ENCODE measurements at regions not wholly inside any gene's neighbourhood (a gene's known extent, or its start where the extent isn't known, plus 50 kb on each side); places are given as distances from the start of the nearest gene placed in this dataset.

DNA sequence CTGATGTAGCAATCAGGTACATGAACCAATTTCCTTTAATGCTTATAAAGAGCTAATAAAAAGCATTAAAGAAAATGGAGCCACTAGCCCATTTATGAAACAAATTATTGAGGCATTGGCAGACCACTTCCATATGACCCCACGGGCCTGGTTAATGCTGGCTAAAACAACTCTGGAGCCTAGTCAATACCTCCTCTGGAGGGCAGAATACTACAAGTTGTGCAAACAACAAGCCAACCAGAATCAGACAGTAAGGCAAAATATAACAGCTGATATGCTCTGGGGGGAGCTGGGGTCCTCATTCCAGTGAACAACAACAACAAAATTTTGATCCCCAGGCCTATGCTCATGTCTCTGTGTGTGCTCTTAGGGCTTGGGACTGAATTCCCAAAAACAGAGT is 212.3 kb downstream of the RPS4Y2 start:
- Histone ChIP-seq H3K4me1 (ENCODE audit: control extremely low read depth in 1 of 4, control insufficient read depth in 4 of 4, insufficient read depth in 4 of 4, low read length in 3 of 4) (no peaks in the 10 kb centered on the region), H3K36me3 (ENCODE audit: control insufficient read depth in 4 of 4, insufficient read depth in 4 of 4, low read length in 3 of 4) (no peaks in the 10 kb centered on the region), H3K9me3 (ENCODE audit: control extremely low read depth in 1 of 5, control insufficient read depth in 4 of 5, insufficient read depth in 2 of 5, low read depth in 1 of 5, low read length in 4 of 5) (peaks cover 0 to 3% (median 0%) of the 10 kb centered on the region in 5 experiments), H3K4me3 (ENCODE audit: control insufficient read depth in 1 of 7, extremely low read depth in 1 of 7, insufficient read depth in 4 of 7, low read depth in 2 of 7, low read length in 6 of 7) (no peak overlapping the region), H3K27ac (ENCODE audit: insufficient read depth in 1 of 2, low read depth in 1 of 2, low read length in 2 of 2, poor library complexity in 1 of 2, severe bottlenecking in 2 of 2) (no peak overlapping the region), H3K27me3 (replicated peaks in 2 of 5; ENCODE audit: control insufficient read depth in 4 of 5, insufficient read depth in 5 of 5, low read length in 4 of 5) (no peaks in the 10 kb centered on the region)
- WGBS (ENCODE audit: insufficient coverage), result no CpG with 5 or more reads among the region's 1 CpG
- ChIA-PET CTCF (interaction anchor here (0.9 to 1.4 kb wide), 2 partner anchors 9 to 294 kb away, joined by 3 to 5 read pairs; no protein-coding TSS in a partner anchor), POLR2A (no interaction called here)
- DNase-seq, result no peak

- Histone ChIP-seq H3K36me3 (ENCODE audit: control insufficient read depth in 4 of 4, insufficient read depth in 4 of 4, low read length in 3 of 4) (no peaks in the 10 kb centered on the region), H3K4me1 (ENCODE audit: control extremely low read depth in 1 of 4, control insufficient read depth in 4 of 4, insufficient read depth in 4 of 4, low read length in 3 of 4) (no peaks in the 10 kb centered on the region), H3K27ac (ENCODE audit: insufficient read depth in 1 of 2, low read depth in 1 of 2, low read length in 2 of 2, poor library complexity in 1 of 2, severe bottlenecking in 2 of 2) (no peak overlapping the region), H3K4me3 (ENCODE audit: control insufficient read depth in 1 of 7, extremely low read depth in 1 of 7, insufficient read depth in 4 of 7, low read depth in 2 of 7, low read length in 6 of 7) (no peak overlapping the region), H3K27me3 (replicated peaks in 2 of 5; ENCODE audit: control insufficient read depth in 4 of 5, insufficient read depth in 5 of 5, low read length in 4 of 5) (no peaks in the 10 kb centered on the region), H3K9me3 (ENCODE audit: control extremely low read depth in 1 of 5, control insufficient read depth in 4 of 5, insufficient read depth in 2 of 5, low read depth in 1 of 5, low read length in 4 of 5) (peaks cover 0 to 3% (median 0%) of the 10 kb centered on the region in 5 experiments)
- ChIA-PET POLR2A (no interaction called here), CTCF (interaction anchor here (0.6 kb wide), 1 partner anchor 160 kb away, joined by 3 read pairs; no protein-coding TSS in a partner anchor)
- DNase-seq, result no peak
Measured at GRCh38 chrY:20971371-20971770, 215.5 kb downstream of the RPS4Y2 start.

DNA sequence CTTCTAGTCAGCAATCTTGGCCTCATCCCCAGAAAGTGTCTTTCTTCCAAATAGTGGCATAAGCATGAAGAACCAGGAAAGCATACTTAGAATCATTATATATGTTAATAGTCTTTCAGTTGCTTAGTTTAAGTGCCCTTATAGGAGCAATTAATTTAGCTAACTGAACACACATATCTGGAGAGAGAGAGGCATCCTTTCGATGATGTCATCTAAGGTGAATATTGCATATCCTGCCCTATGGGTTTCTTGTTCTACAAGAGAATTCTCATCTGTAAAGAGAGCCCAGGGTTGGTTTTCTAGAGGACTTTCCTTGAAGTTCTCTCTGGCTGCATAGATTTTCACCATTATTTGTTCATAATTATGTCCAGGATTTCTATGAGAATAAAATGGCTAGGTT is 230.1 kb downstream of the RPS4Y2 start:
- POLR2A ChIA-PET, result no interaction called here

GRCh38 chrY:20990123-20990522 is 234.2 kb downstream of the RPS4Y2 start:
- Histone ChIP-seq H3K9me3 (ENCODE audit: control extremely low read depth in 1 of 5, control insufficient read depth in 4 of 5, insufficient read depth in 2 of 5, low read depth in 1 of 5, low read length in 4 of 5) (no peaks in the 10 kb centered on the region), H3K27ac (ENCODE audit: insufficient read depth in 1 of 2, low read depth in 1 of 2, low read length in 2 of 2, poor library complexity in 1 of 2, severe bottlenecking in 2 of 2) (no peak overlapping the region), H3K36me3 (ENCODE audit: control insufficient read depth in 4 of 4, insufficient read depth in 4 of 4, low read length in 3 of 4) (no peaks in the 10 kb centered on the region), H3K4me3 (ENCODE audit: control insufficient read depth in 1 of 7, extremely low read depth in 1 of 7, insufficient read depth in 4 of 7, low read depth in 2 of 7, low read length in 6 of 7) (no peak overlapping the region), H3K27me3 (replicated peaks in 2 of 5; ENCODE audit: control insufficient read depth in 4 of 5, insufficient read depth in 5 of 5, low read length in 4 of 5) (no peaks in the 10 kb centered on the region), H3K4me1 (ENCODE audit: control extremely low read depth in 1 of 4, control insufficient read depth in 4 of 4, insufficient read depth in 4 of 4, low read length in 3 of 4) (peaks cover 0 to 4% (median 0%) of the 10 kb centered on the region in 4 experiments)
- ChIA-PET CTCF (no interaction called here), POLR2A (no interaction called here)
- DNase-seq, result no peak
- WGBS (ENCODE audit: insufficient coverage), result no CpG with 5 or more reads among the region's 1 CpG

More for the DNA sequence above, 230.1 kb downstream of the RPS4Y2 start:
- no peaks in the 10 kb centered on the region for H3K9me3 ChIP-seq (ENCODE audit: control extremely low read depth in 1 of 5, control insufficient read depth in 4 of 5, insufficient read depth in 2 of 5, low read depth in 1 of 5, low read length in 4 of 5)
- H3K27me3 ChIP-seq (replicated peaks in 2 of 5; ENCODE audit: control insufficient read depth in 4 of 5, insufficient read depth in 5 of 5, low read length in 4 of 5), result no peaks in the 10 kb centered on the region
- no CpG with 5 or more reads among the region's 1 CpG for WGBS (ENCODE audit: insufficient coverage)
- peaks cover 0 to 1% (median 0%) of the 10 kb centered on the region in 4 experiments for H3K4me1 ChIP-seq (ENCODE audit: control extremely low read depth in 1 of 4, control insufficient read depth in 4 of 4, insufficient read depth in 4 of 4, low read length in 3 of 4)
- DNase-seq, result no peak
- H3K27ac ChIP-seq (ENCODE audit: insufficient read depth in 1 of 2, low read depth in 1 of 2, low read length in 2 of 2, poor library complexity in 1 of 2, severe bottlenecking in 2 of 2), result no peak overlapping the region
- H3K36me3 ChIP-seq (ENCODE audit: control insufficient read depth in 4 of 4, insufficient read depth in 4 of 4, low read length in 3 of 4), result no peaks in the 10 kb centered on the region
- CTCF ChIA-PET, result no interaction called here
- H3K4me3 ChIP-seq (ENCODE audit: control insufficient read depth in 1 of 7, extremely low read depth in 1 of 7, insufficient read depth in 4 of 7, low read depth in 2 of 7, low read length in 6 of 7), result no peak overlapping the region

- Histone ChIP-seq H3K27ac (ENCODE audit: insufficient read depth in 1 of 2, low read depth in 1 of 2, low read length in 2 of 2, poor library complexity in 1 of 2, severe bottlenecking in 2 of 2) (no peak overlapping the region), H3K4me1 (ENCODE audit: control extremely low read depth in 1 of 4, control insufficient read depth in 4 of 4, insufficient read depth in 4 of 4, low read length in 3 of 4) (peaks cover 0 to 4% (median 0%) of the 10 kb centered on the region in 4 experiments), H3K9me3 (ENCODE audit: control extremely low read depth in 1 of 5, control insufficient read depth in 4 of 5, insufficient read depth in 2 of 5, low read depth in 1 of 5, low read length in 4 of 5) (no peaks in the 10 kb centered on the region), H3K4me3 (ENCODE audit: control insufficient read depth in 1 of 7, extremely low read depth in 1 of 7, insufficient read depth in 4 of 7, low read depth in 2 of 7, low read length in 6 of 7) (peak overlapping the region in 1 of 7 experiments; percentile 65), H3K27me3 (replicated peaks in 2 of 5; ENCODE audit: control insufficient read depth in 4 of 5, insufficient read depth in 5 of 5, low read length in 4 of 5) (no peaks in the 10 kb centered on the region), H3K36me3 (ENCODE audit: control insufficient read depth in 4 of 4, insufficient read depth in 4 of 4, low read length in 3 of 4) (no peaks in the 10 kb centered on the region)
- ChIA-PET CTCF (no interaction called here), POLR2A (no interaction called here)
- no CpG with 5 or more reads among the region's 1 CpG for WGBS (ENCODE audit: insufficient coverage)
- DNase-seq, result peak in 1 of 3 donors; percentile 7
Measured at GRCh38 chrY:20990869-20991548, 235.1 kb downstream of the RPS4Y2 start.

DNA sequence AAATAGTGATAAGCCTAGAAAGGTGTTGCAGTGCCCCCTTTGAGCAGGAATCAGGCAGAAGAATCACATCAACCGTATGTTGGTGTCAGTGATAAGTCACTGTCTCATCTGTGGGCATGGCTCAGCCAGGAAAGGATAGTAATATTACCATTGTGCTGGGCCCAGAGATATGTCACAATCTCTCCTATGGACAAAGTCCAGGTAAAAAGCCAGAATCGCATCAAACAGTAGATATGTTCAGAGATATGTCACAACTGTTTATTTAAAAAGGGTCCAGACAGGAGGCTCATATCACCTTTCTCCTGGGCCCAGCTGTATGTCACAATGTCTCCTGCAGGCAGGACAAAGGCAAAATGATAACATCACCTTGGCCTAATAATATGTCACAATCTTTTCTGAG is 241.4 kb downstream of the RPS4Y2 start:
- Histone ChIP-seq H3K36me3 (ENCODE audit: control insufficient read depth in 4 of 4, insufficient read depth in 4 of 4, low read length in 3 of 4) (no peaks in the 10 kb centered on the region), H3K27ac (ENCODE audit: insufficient read depth in 1 of 2, low read depth in 1 of 2, low read length in 2 of 2, poor library complexity in 1 of 2, severe bottlenecking in 2 of 2) (no peak overlapping the region), H3K27me3 (replicated peaks in 2 of 5; ENCODE audit: control insufficient read depth in 4 of 5, insufficient read depth in 5 of 5, low read length in 4 of 5) (no peaks in the 10 kb centered on the region), H3K4me3 (ENCODE audit: control insufficient read depth in 1 of 7, extremely low read depth in 1 of 7, insufficient read depth in 4 of 7, low read depth in 2 of 7, low read length in 6 of 7) (no peak overlapping the region), H3K9me3 (ENCODE audit: control extremely low read depth in 1 of 5, control insufficient read depth in 4 of 5, insufficient read depth in 2 of 5, low read depth in 1 of 5, low read length in 4 of 5) (no peaks in the 10 kb centered on the region), H3K4me1 (ENCODE audit: control extremely low read depth in 1 of 4, control insufficient read depth in 4 of 4, insufficient read depth in 4 of 4, low read length in 3 of 4) (no peaks in the 10 kb centered on the region)
- CTCF ChIA-PET, result no interaction called here
- DNase-seq, result no peak
- POLR2A ChIA-PET, result no interaction called here
- WGBS (ENCODE audit: insufficient coverage), result no CpG with 5 or more reads among the region's 2 CpGs

DNA sequence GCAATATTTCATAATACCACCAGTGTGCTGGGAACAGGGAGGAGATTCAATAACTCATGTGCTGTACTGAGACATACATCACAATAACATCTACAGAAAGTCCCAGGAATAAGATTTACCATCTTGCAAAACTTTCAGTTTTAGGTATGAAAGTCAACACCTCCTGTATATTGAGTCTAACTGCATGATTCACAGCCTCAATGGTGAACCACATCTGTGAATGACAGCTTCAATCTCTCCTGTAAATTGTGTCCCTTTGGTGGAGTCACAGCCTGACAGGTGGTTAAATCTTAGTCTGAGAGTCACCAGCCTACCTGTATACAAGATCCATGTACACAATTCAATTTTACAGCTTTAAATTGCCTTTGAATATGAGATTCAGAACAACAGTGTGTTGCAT is 242.1 kb downstream of the RPS4Y2 start:
- Histone ChIP-seq H3K36me3 (ENCODE audit: control insufficient read depth in 4 of 4, insufficient read depth in 4 of 4, low read length in 3 of 4) (no peaks in the 10 kb centered on the region), H3K4me3 (ENCODE audit: control insufficient read depth in 1 of 7, extremely low read depth in 1 of 7, insufficient read depth in 4 of 7, low read depth in 2 of 7, low read length in 6 of 7) (no peak overlapping the region), H3K9me3 (ENCODE audit: control extremely low read depth in 1 of 5, control insufficient read depth in 4 of 5, insufficient read depth in 2 of 5, low read depth in 1 of 5, low read length in 4 of 5) (no peaks in the 10 kb centered on the region), H3K4me1 (ENCODE audit: control extremely low read depth in 1 of 4, control insufficient read depth in 4 of 4, insufficient read depth in 4 of 4, low read length in 3 of 4) (no peaks in the 10 kb centered on the region), H3K27me3 (replicated peaks in 2 of 5; ENCODE audit: control insufficient read depth in 4 of 5, insufficient read depth in 5 of 5, low read length in 4 of 5) (no peaks in the 10 kb centered on the region), H3K27ac (ENCODE audit: insufficient read depth in 1 of 2, low read depth in 1 of 2, low read length in 2 of 2, poor library complexity in 1 of 2, severe bottlenecking in 2 of 2) (no peak overlapping the region)
- ChIA-PET POLR2A (no interaction called here), CTCF (no interaction called here)
- no peak for DNase-seq

Data from common myeloid progenitor, CD34-positive (primary cell).